ENCODE measurements at regions not wholly inside any gene's neighbourhood (a gene's known extent, or its start where the extent isn't known, plus 50 kb on each side); places are given as distances from the start of the nearest gene placed in this dataset.

GRCh38 chr7:94325122-94325475, 69.6 kb upstream of the COL1A2 start:
- ATAC-seq, result no peak
- no peak overlapping the region for H3K4me3 Mint-ChIP-seq
- H3K4me2 ChIP-seq, result no peak overlapping the region
- no peaks in the 10 kb centered on the region for H4K20me1 ChIP-seq (replicated peaks; ENCODE audit: insufficient read depth)
- peaks cover 8% of the 10 kb centered on the region; the same call in 1 of the 2 replicates for H3K9me2 ChIP-seq (ENCODE audit: insufficient read depth)
- no peak overlapping the region for H3K27ac Mint-ChIP-seq
- H3K36me3 Mint-ChIP-seq (ENCODE audit: low read depth), result peaks cover 19% of the 10 kb centered on the region
- H3K4me1 Mint-ChIP-seq, result peaks cover under 1% of the 10 kb centered on the region; the same call in 1 of the 3 replicates
- H3K27ac ChIP-seq (ENCODE audit: low read depth), result no peak overlapping the region
- no peaks in the 10 kb centered on the region for H3K79me2 ChIP-seq (replicated peaks; ENCODE audit: insufficient read depth)
- DNase-seq (ENCODE audit: low spot score), result no peak
- no peaks in the 10 kb centered on the region for H3K27me3 Mint-ChIP-seq (ENCODE audit: insufficient read depth, low read depth, poor library complexity)
- H3K36me3 ChIP-seq (ENCODE audit: insufficient read depth), result no peaks in the 10 kb centered on the region; the same call in 1 of the 2 replicates
- peaks cover under 1% of the 10 kb centered on the region; the same call in 1 of the 2 replicates for H3K4me1 ChIP-seq (ENCODE audit: insufficient read depth)
- no peak for TF ChIP-seq STAT1 (IDR thresholded peaks at IDR 0.05; ENCODE audit: unreplicated experiment)
- no peak for TF ChIP-seq ETS1 (IDR thresholded peaks at IDR 0.05)
- TF ChIP-seq EZH2 (IDR thresholded peaks at IDR 0.05; ENCODE audit: low read depth, unreplicated experiment), result no peak
- no peak for TF ChIP-seq NANOG (IDR thresholded peaks at IDR 0.05; ENCODE audit: borderline replicate concordance)
- no peak for TF ChIP-seq CREB1 (CRISPR knock-in tag; IDR thresholded peaks at IDR 0.05; ENCODE audit: low read depth)
- TF ChIP-seq ZNF114 (CRISPR knock-in tag; IDR thresholded peaks at IDR 0.05), result no peak
- TF ChIP-seq JUNB (IDR thresholded peaks at IDR 0.05; ENCODE audit: unreplicated experiment), result no peak
- no peak for TF ChIP-seq ZNF462 (CRISPR knock-in tag; IDR thresholded peaks at IDR 0.05)
- no peak for TF ChIP-seq EZH2phosphoT487 (IDR thresholded peaks at IDR 0.05; ENCODE audit: unreplicated experiment)
- no peak for TF ChIP-seq POLR2AphosphoS5 (IDR thresholded peaks at IDR 0.05; ENCODE audit: low read depth)
- H2AFZ ChIP-seq, result no peak overlapping the region
- no peaks in the 10 kb centered on the region for H3K27me3 ChIP-seq (ENCODE audit: insufficient read depth)
- peaks cover 27% of the 10 kb centered on the region for H3K9me3 Mint-ChIP-seq
- H3F3A ChIP-seq (replicated peaks; ENCODE audit: low read depth), result no peaks in the 10 kb centered on the region
- H3K4me3 ChIP-seq, result no peak overlapping the region
